DMS53 treated with DMSO at 0.1 percent for 48 hours (cell line): ENCODE measurements at regions not wholly inside any gene's neighbourhood (a gene's known extent, or its start where the extent isn't known, plus 50 kb on each side); places are given as distances from the start of the nearest gene placed in this dataset.
A peak's percentile ranks its signal among the peaks of the same experiment; 100 is the strongest.

Experiments
- DNase-seq: peaks from one replicate; lab custom pipeline; 2025; ENCODE audit not compliant: unreplicated experiment; lab: John Stamatoyannopoulos, UW

- no peak for DNase-seq
These were observed 110.6 kb upstream of the ATP1A1 start for GRCh38 chr1:116262207-116262994.

GRCh38 chr1:116262995-116263385 lies 110.1 kb upstream of the ATP1A1 start:
- no peak for DNase-seq

DNA sequence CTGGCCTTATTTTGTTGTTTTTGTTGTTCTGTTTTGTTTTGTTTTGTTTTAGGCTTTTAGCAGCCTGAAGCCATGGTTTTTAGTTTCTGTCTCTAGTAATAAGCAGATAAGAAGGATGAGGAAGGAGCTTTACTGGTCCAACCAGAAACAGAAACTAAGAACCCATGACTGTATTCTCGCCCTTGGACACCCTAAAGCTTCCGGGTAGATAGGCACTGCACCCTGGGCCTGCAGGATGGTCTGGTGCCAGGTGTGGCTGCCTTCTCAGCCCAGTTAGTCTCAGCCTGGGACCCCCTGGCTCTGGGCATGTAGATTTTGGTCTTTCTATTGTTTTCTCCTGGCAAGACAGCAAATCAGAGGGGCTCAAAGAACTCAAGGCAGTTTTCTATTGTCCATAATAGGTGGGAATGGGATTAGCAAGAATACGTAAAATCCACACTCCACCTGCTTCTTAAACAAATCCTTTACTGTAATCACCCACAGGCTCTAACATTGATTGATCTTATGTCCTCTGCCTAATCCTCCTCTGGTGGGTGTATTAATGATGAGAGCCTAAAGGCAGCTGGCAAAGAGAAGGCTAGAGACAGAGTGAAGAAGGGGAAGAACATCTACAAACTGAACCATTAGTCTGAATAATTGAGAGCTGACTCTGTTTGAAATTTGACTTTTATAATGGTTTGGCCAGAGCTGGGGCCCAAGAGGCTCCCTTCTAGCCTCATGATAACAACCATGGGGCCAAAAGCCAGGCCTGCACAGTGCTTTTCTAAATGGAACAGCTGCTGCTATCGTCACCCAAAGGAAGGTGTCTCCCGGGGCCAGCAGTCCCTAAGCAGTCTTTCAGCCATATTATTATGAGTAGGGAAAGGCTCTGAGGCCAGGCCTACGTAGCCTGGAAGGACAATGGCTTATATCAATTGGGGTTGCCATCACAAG lies 106.8 kb upstream of the ATP1A1 start:
- no peak for DNase-seq

DNA sequence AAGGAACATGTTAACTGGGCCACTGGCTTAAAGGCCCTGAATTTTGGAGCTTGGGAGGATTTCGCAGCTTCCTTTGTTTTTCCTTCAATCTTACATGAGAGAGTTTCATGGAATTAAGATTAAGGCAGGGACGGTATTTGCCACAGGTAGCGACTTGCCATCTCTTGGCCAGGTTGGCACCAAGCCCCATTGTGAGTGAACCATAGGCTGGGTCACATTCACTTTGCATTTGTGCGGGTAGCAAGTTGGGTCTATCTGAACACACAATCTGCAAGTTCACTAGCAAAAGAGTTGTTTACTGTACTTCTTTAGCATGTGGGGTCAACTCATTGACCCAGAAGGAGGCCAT lies 106.2 kb upstream of the ATP1A1 start:
- no peak for DNase-seq

- DNase-seq: peak; percentile 38
These were observed 104.8 kb upstream of the ATP1A1 start for GRCh38 chr1:116268211-116268610.

DNA sequence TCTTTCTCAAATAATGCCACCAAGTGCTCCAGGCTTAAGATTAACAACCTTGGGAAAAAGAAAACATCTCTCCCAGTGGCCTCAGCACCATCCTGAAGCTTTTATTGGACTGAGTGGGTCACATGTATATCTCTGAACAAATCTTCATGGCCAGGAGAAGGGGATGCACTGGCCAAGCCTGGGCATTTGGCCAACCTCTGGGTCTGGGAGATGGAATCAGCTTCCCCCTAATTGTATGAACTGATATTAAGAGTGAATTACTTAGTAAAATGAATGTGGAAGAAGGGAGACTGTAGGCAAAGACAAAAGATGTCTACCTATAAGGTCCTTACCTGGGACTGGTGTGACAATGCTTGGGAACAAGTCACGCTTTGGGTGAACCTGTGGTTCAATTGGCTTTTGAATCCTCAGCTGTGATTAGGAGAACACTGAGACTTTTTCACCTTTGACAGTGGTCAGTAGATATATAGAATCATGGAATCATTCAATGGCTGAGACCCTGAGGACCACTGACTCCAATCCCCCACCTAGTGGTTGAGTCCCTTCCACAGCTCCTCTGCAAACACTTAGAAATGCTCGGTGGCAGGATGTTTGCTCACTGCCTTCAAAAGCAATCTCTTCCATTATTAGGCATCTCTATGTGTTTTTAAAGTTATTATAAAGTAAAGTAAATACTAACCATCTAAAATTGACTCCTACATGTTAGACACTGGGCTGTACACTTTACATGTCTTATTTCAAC lies 102.6 kb upstream of the ATP1A1 start:
- DNase-seq: no peak

- DNase-seq: no peak
These were observed 99.8 kb upstream of the ATP1A1 start for GRCh38 chr1:116273042-116273783.

DNA sequence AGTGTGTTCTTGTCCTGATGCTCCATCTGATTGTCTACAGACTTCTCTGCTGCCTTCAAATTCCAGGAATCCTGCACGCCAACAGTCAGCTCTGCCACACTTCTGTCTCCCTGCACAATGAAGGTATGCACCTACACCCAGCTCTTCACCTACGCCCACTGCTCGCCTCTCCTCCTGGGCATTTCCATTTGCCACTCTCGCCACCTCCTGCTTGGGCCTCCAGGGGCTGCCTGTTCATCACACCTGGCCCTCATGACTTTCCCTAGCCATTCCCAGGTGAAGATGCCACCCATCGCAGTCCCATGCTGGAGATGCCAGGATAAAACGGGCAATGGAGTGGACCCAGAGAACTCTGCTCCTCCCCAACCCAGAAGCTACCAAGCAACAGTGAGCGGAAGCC lies 96.5 kb upstream of the ATP1A1 start:
- no peak for DNase-seq

GRCh38 chr1:116277840-116278540 lies 95.1 kb upstream of the ATP1A1 start:
- no peak for DNase-seq

DNA sequence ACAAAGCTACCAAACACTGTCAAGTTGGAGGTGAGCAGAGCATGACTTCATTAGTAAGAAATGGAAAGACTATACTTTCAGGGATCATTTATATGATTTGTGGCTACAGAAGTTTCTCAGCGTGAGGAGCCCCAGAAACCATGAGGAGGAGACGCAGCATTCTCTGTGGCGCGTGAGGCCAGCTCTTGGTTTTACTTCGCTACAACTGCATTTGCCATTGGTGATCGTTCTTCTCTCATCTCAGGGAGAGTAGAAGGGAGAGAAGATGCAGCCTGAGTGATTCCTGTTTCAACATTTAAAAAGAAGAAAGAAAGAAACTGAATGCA lies 94.5 kb upstream of the ATP1A1 start:
- DNase-seq: no peak

GRCh38 chr1:116279715-116280114 lies 93.3 kb upstream of the ATP1A1 start:
- no peak for DNase-seq

- no peak for DNase-seq
These were observed 88.1 kb upstream of the ATP1A1 start for GRCh38 chr1:116284819-116285390.

- no peak for DNase-seq
These were observed 86.5 kb upstream of the ATP1A1 start for GRCh38 chr1:116286541-116286971.

GRCh38 chr1:116287341-116288200 lies 85.5 kb upstream of the ATP1A1 start:
- no peak for DNase-seq

- DNase-seq: no peak
These were observed 84.8 kb upstream of the ATP1A1 start for GRCh38 chr1:116288201-116288598.

DNA sequence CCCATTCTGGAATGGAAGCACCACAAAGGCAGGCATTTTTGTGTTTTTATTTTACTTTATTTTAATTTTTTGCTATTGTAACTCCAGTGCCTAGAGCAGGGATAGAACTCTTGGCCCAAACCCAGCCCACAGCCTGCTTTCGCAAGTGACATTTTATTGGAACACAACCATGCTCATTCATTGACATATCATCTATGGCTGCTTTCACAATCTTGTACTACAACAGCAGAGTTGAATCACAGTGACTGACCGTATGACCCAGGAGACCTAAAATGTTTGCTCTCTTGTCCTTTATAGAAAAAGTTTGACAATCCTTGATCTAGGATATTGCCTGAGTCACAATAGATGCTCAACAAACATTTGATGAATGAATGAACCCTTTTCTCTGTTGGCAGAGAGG lies 83.9 kb upstream of the ATP1A1 start:
- no peak for DNase-seq

- DNase-seq: no peak
These were observed 82.8 kb upstream of the ATP1A1 start for GRCh38 chr1:116290085-116290705.

DNA sequence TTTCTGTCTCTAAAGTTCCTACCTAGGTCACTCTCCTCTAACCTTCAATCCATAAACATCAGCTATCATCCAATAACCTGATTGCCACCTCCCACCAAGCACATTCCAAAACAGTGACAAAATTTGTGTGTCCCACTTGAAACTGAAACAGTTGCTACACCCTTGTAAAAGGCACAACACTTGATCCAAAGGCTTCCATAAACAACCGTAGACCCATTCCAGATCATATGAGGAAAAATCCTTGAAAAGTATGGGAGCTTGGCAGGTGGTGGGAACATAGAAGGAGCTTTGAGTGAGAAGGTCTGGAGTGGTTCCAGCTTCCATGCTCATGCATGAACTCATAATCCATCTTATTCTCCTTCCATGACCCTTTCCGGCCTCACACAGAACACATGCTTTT lies 82.0 kb upstream of the ATP1A1 start:
- no peak for DNase-seq
